NCI-H345 treated with DMSO at 0.1 percent for 48 hours (cell line): ENCODE measurements at regions not wholly inside any gene's neighbourhood (a gene's known extent, or its start where the extent isn't known, plus 50 kb on each side); places are given as distances from the start of the nearest gene placed in this dataset.
"Not testable (repeated sequence)": the region's sequence is repeated elsewhere in the genome, so short reads cannot be mapped to it uniquely, and the experiment has no call there.

Source experiments
- DNase-seq: peaks from one replicate; lab custom pipeline; 2025; ENCODE audit not compliant: unreplicated experiment; lab: John Stamatoyannopoulos, UW

GRCh38 chr21:17682924-17683323, 70.2 kb upstream of the BTG3 start:
- no peak for DNase-seq

GRCh38 chr21:17679002-17679600, 66.4 kb upstream of the BTG3 start:
- peak; percentile 91 for DNase-seq

GRCh38 chr21:17676930-17677329, 64.2 kb upstream of the BTG3 start:
- DNase-seq, result not testable (repeated sequence)

- DNase-seq, result no peak
Observed at GRCh38 chr21:17674106-17674505, 61.4 kb upstream of the BTG3 start.

- DNase-seq, result no peak
Observed at GRCh38 chr21:17673261-17674020, 60.7 kb upstream of the BTG3 start.

DNA sequence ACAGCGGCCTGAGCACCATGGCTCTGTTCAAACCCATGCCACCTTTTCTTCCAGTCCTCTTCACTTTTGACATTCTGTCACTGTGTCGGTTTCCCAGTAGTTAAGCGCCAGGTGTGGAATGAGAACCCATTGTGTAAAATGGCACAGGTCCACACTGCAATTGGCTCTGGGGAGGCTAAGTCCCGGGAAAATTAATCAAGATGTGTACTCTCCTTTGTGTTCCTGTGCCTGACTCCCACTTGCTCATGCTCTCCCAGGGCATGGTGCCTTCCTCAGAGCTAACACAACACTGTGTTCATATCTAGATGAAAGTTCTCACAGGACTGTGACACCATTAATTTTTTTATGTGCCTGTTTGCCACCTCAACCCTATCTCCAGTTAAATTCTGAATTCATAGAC, 59.0 kb upstream of the BTG3 start:
- DNase-seq, result no peak

DNA sequence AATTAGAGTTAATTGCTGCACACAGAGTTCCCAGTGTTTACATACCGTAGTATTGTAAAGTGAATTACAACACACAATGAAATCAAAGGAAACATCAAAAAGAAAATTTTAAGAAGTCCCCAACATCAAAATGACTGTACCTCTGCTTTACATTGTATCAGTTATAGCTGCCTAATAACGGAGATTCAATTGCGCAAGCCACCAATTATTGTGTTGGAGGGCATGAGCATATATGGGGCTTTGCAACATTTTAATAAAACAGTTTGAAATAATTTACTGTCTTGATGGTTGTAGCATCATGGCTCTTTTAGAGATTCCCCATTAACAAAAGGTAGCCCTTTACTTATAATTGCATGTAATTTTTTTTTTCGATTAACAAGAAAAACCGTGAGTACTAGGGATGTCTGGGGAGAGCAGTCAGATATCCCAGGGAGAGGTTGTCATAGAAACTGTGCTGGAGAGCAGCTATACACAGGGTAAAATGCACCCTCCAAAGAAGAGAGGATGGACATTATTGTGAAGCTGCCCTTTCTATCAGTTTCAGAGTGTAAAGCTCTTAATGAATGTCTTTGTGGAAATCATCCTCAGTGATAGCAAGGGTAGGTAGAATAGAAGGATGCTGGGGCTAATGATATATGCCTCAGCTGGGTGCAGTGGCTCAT, 55.9 kb upstream of the BTG3 start:
- DNase-seq, result no peak

GRCh38 chr21:17667256-17667655, 54.6 kb upstream of the BTG3 start:
- DNase-seq, result no peak
